A549 (cell line): ENCODE measurements at regions not wholly inside any gene's neighbourhood (a gene's known extent, or its start where the extent isn't known, plus 50 kb on each side); places are given as distances from the start of the nearest gene placed in this dataset.

ENCODE experiments used
- ATAC-seq, 2 experiments: fragments of 200-7000 bp in 1 of 2; fragments of >200 bp in 1 of 2; cut with Nextera tagmentation in 1 of 2; cut with Tn5 transposase in 1 of 2; 3 replicates each; pipeline versions ENCODE4 v1.8.0 to v1.9.1; 2018 to 2020; ENCODE audit warnings: mild to moderate bottlenecking in 1 of 2, moderate library complexity in 1 of 2
- CTCF ChIA-PET: fragments of 300-600 bp; sonication (Branson Sonifier 250); formaldehyde crosslinking; extraction: SDS; loops from one replicate; lab custom pipeline; 2021; ENCODE audit warnings: antibody characterized with exemption, inconsistent platforms; lab: Yijun Ruan, JAX
- POLR2A ChIA-PET: fragments of 350-600 bp; formaldehyde crosslinking; extraction: SDS; loops from one replicate; lab custom pipeline; 2021; ENCODE audit warnings: antibody characterized with exemption, inconsistent platforms; lab: Yijun Ruan, JAX
- DNase-seq, 2 experiments: peaks; one replicate each; pipeline versions ENCODE4 v3.0.0 to v3.0.0-alpha.2; 2011 to 2016; ENCODE audit warnings: low read depth in 1 of 2, low spot score in 1 of 2
- FAIRE-seq: peaks from 2 replicates; lab custom pipeline; 2011; peaks lifted over from hg19 to GRCh38; lab: Jason Lieb, UNC
- H3K27ac ChIP-seq, 2 experiments: fragments of >200 bp; sonication (Bioruptor Twin); formaldehyde crosslinking; 3 replicates each; pipeline ENCODE4 v1.5.1; 2016 to 2017
- H3K4me1 ChIP-seq: fragments of >200 bp; sonication (Bioruptor Twin); formaldehyde crosslinking; 3 replicates; pipeline ENCODE4 v1.6.1; 2016
- H3K4me2 ChIP-seq: fragments of >200 bp; sonication (Bioruptor Twin); formaldehyde crosslinking; 3 replicates; pipeline ENCODE4 v1.6.1; 2016
- H3K4me3 ChIP-seq: fragments of >200 bp; sonication (Bioruptor Twin); formaldehyde crosslinking; 3 replicates; pipeline ENCODE4 v1.5.1; 2016
- H3K9me3 ChIP-seq: fragments of >200 bp; sonication (Bioruptor Twin); formaldehyde crosslinking; 3 replicates; pipeline ENCODE4 v1.6.1; 2016
- ATOH8 ChIP-seq: fragments of 250-450 bp; sonication (Bioruptor Pico); IDR thresholded peaks from 2 replicates; pipeline ENCODE4 v1.5.0; 2020; ENCODE audit warnings: low read depth, mild to moderate bottlenecking, moderate library complexity
- BHLHE40 ChIP-seq: IDR thresholded peaks from 2 replicates; pipeline ENCODE4 v1.6.1; 2012; ENCODE audit warnings: low read depth, low read length, inconsistent platforms
- CBX2 ChIP-seq: fragments of 200-600 bp; sonication (generic); IDR thresholded peaks from 2 replicates; pipeline ENCODE4 v1.6.1; 2016; ENCODE audit warnings: low read depth, mild to moderate bottlenecking, borderline replicate concordance
- CEBPB ChIP-seq, 2 experiments: fragments of >200 bp in 1 of 2; sonication (Bioruptor Twin) in 1 of 2; formaldehyde crosslinking in 1 of 2; IDR thresholded peaks; 2 replicates each; pipeline ENCODE4 v1.6.1; 2012 to 2016
- CHD2 ChIP-seq: fragments of 150-350 bp; IDR thresholded peaks from 2 replicates; pipeline ENCODE4 v1.6.1; 2014; ENCODE audit warnings: low read length; ENCODE audit not compliant: partially characterized antibody
- EHF ChIP-seq: fragments of 250-450 bp; sonication (Bioruptor Pico); IDR thresholded peaks from 2 replicates; pipeline ENCODE4 v1.5.0; 2020; ENCODE audit warnings: mild to moderate bottlenecking
- EHMT2 ChIP-seq: fragments of 200-600 bp; sonication (generic); IDR thresholded peaks from 2 replicates; pipeline ENCODE4 v1.6.1; 2016; ENCODE audit warnings: antibody characterized with exemption, low read depth, mild to moderate bottlenecking, moderate library complexity
- ELK1 ChIP-seq: fragments of 150-350 bp; IDR thresholded peaks from 2 replicates; pipeline ENCODE4 v1.6.1; 2014; ENCODE audit warnings: low read depth, mild to moderate bottlenecking, low read length
- FOSB ChIP-seq: fragments of 250-450 bp; sonication (Bioruptor Pico); IDR thresholded peaks from 2 replicates; pipeline ENCODE4 v1.5.0; 2020; ENCODE audit warnings: mild to moderate bottlenecking, moderate library complexity
- FOSL2 ChIP-seq, 2 experiments: fragments of 450-650 bp in 1 of 2; fragments of >200 bp in 1 of 2; sonication (Bioruptor Twin) in 1 of 2; formaldehyde crosslinking; IDR thresholded peaks; 2 replicates each; pipeline versions ENCODE4 v1.5.0 to v1.6.1; 2016 to 2020; ENCODE audit warnings: mild to moderate bottlenecking in 1 of 2, moderate library complexity in 1 of 2
- HES2 ChIP-seq: fragments of >200 bp; sonication (Bioruptor Twin); formaldehyde crosslinking; IDR thresholded peaks from 2 replicates; pipeline ENCODE4 v1.6.1; 2016
- HOXB5 ChIP-seq: fragments of 250-450 bp; sonication (Bioruptor Pico); IDR thresholded peaks from 2 replicates; pipeline ENCODE4 v1.5.0; 2020; ENCODE audit warnings: mild to moderate bottlenecking, moderate library complexity
- JUN ChIP-seq, 2 experiments: fragments of >200 bp; sonication (Bioruptor Twin); formaldehyde crosslinking; IDR thresholded peaks; 2 replicates in 1 of 2; 3 replicates in 1 of 2; pipeline ENCODE4 v1.6.1; 2016 to 2017
- MAFK ChIP-seq: fragments of 450-650 bp; IDR thresholded peaks from 2 replicates; pipeline ENCODE4 v1.6.1; 2014; ENCODE audit not compliant: partially characterized antibody
- MAX ChIP-seq: IDR thresholded peaks from 2 replicates; pipeline ENCODE4 v1.6.1; 2012
- MYC ChIP-seq: IDR thresholded peaks from 2 replicates; pipeline ENCODE4 v1.6.1; 2012; ENCODE audit warnings: mild to moderate bottlenecking, inconsistent platforms, low read length, improper control_type of control experiment, borderline replicate concordance
- RAD21 ChIP-seq, 2 experiments: fragments of >200 bp in 1 of 2; sonication (Bioruptor Twin) in 1 of 2; formaldehyde crosslinking in 1 of 2; IDR thresholded peaks in 1 of 2; conservative IDR thresholded peaks in 1 of 2; 2 replicates in 1 of 2; 3 replicates in 1 of 2; pipeline ENCODE4 v1.6.1; 2012 to 2018; ENCODE audit warnings: inconsistent platforms in 1 of 2
- RARB ChIP-seq: fragments of 250-450 bp; sonication (Bioruptor Pico); IDR thresholded peaks from 2 replicates; pipeline ENCODE4 v1.8.0; 2021; ENCODE audit warnings: mild to moderate bottlenecking, moderate library complexity
- SMC3 ChIP-seq: fragments of >200 bp; sonication (Bioruptor Twin); formaldehyde crosslinking; IDR thresholded peaks from 3 replicates; pipeline ENCODE4 v1.6.1; 2018; ENCODE audit warnings: inconsistent platforms
- TFCP2L1 ChIP-seq: fragments of 250-450 bp; sonication (Bioruptor Pico); IDR thresholded peaks from 2 replicates; pipeline ENCODE4 v1.5.0; 2021; ENCODE audit warnings: mild to moderate bottlenecking
- USF2 ChIP-seq: fragments of 450-650 bp; IDR thresholded peaks from 2 replicates; pipeline ENCODE4 v1.6.1; 2014; ENCODE audit warnings: antibody characterized with exemption
- ZFP36 ChIP-seq: fragments of 450-650 bp; IDR thresholded peaks from 2 replicates; pipeline ENCODE4 v1.6.1; 2014; ENCODE audit warnings: borderline replicate concordance; ENCODE audit not compliant: partially characterized antibody
- ZNF302 ChIP-seq: fragments of 250-450 bp; sonication (Bioruptor Pico); IDR thresholded peaks from 2 replicates; pipeline ENCODE4 v1.9.0; 2021; ENCODE audit warnings: inconsistent platforms, mild to moderate bottlenecking, moderate library complexity
- WGBS: methylation state at CpG from one replicate; pipeline ENCODE4 v1.1.6; 2017; ENCODE audit errors: missing lambda C conversion rate; 5-methylcytosine and 5-hydroxymethylcytosine counted together

GRCh38 chr22:41023299-41023623, 69.1 kb upstream of the EP300 start:
- peak overlapping the region in 1 of 2 experiments; percentile 100; a peak in 3 of 6 replicates for H3K27ac ChIP-seq
- H3K9me3 ChIP-seq = no peaks in the 10 kb centered on the region
- TF ChIP-seq SMC3 = no peak
- TF ChIP-seq MAFK = no peak
- no peak for TF ChIP-seq USF2
- TF ChIP-seq RAD21 (conservative IDR thresholded peaks at IDR 0.05 in 1 of 2, IDR thresholded peaks at IDR 0.05 in 1 of 2) = no peak
- TF ChIP-seq HES2 = no peak
- TF ChIP-seq MYC = no peak
- TF ChIP-seq, all 56 proteins: peak for 0
- DNase-seq = no peak
- no peak overlapping the region; the same call in 2 of the 3 replicates for H3K4me2 ChIP-seq
- ATAC-seq = no peak
- no peak for FAIRE-seq
- H3K4me3 ChIP-seq = no peak overlapping the region
- CTCF ChIA-PET = interaction anchor here (0.6 kb wide), 1 partner anchor 21 kb away, joined by 3 read pairs; no protein-coding TSS in a partner anchor
- peaks cover 8% of the 10 kb centered on the region; the same call in 2 of the 3 replicates for H3K4me1 ChIP-seq
- POLR2A ChIA-PET = interaction anchor here (3.0 kb wide), 1 partner anchor 101 kb away, joined by 13 read pairs; no protein-coding TSS in a partner anchor
- 93% methylated on average over 5 of the region's 5 CpGs for WGBS

- peak in 1 of 2 experiments; percentile 31 for DNase-seq
- FAIRE-seq = no peak
- no peak overlapping the region for H3K4me3 ChIP-seq
- no peak overlapping the region; a peak in 1 of 6 replicates for H3K27ac ChIP-seq
- H3K4me2 ChIP-seq = peak overlapping the region; percentile 2; the same call in 1 of the 3 replicates
- peak; percentile 61 to 66 for ATAC-seq
- H3K9me3 ChIP-seq = no peaks in the 10 kb centered on the region
- peaks cover 6% of the 10 kb centered on the region; the same call in 2 of the 3 replicates for H3K4me1 ChIP-seq
- POLR2A ChIA-PET = interaction anchor here (1.6 kb wide), 1 partner anchor 77 kb away, joined by 6 read pairs; no protein-coding TSS in a partner anchor
- TF ChIP-seq FOSL2 (IDR thresholded peaks at IDR 0.05) (no peak), FOSL2 (CRISPR knock-in tag; IDR thresholded peaks at IDR 0.05) (peak; percentile 73), ATOH8 (CRISPR knock-in tag) (no peak), CEBPB (IDR thresholded peaks at IDR 0.05) (no peak), EHMT2 (no peak), SMC3 (no peak), TFCP2L1 (CRISPR knock-in tag) (no peak)
- CTCF ChIA-PET = interaction anchor here (0.9 kb wide), 1 partner anchor 9 kb away, joined by 3 read pairs; no protein-coding TSS in a partner anchor
- 61% methylated on average over 3 of the region's 3 CpGs for WGBS
Observed at GRCh38 chr22:41028841-41029240, 63.6 kb upstream of the EP300 start.

- 92% methylated on average over 4 of the region's 4 CpGs for WGBS
- TF ChIP-seq JUN (IDR thresholded peaks at IDR 0.05) = no peak
- no peak for TF ChIP-seq RARB
- no peak for TF ChIP-seq FOSB (CRISPR knock-in tag)
- TF ChIP-seq EHF (CRISPR knock-in tag) = no peak
- no peak for TF ChIP-seq BHLHE40
- TF ChIP-seq CBX2 = no peak
- no peak for TF ChIP-seq HOXB5
- TF ChIP-seq ELK1 = no peak
- TF ChIP-seq ATOH8 (CRISPR knock-in tag) = no peak
- no peak for TF ChIP-seq USF2
- TF ChIP-seq CHD2 = no peak
- TF ChIP-seq MAX = no peak
- no peak for TF ChIP-seq ZNF302 (CRISPR knock-in tag)
- no peak for TF ChIP-seq ZFP36
- TF ChIP-seq TFCP2L1 (CRISPR knock-in tag) = no peak
- Histone ChIP-seq H3K9me3 (no peaks in the 10 kb centered on the region), H3K4me1 (peaks cover 6% of the 10 kb centered on the region; the same call in 2 of the 3 replicates), H3K4me3 (no peak overlapping the region), H3K27ac (no peak overlapping the region), H3K4me2 (no peak overlapping the region)
- ChIA-PET POLR2A (no interaction called here), CTCF (no interaction called here)
- FAIRE-seq (no peak), ATAC-seq (no peak), DNase-seq (no peak)
Observed at GRCh38 chr22:41030891-41031290, 61.5 kb upstream of the EP300 start.
